Sigmoid colon (tissue), 6 donors: ENCODE measurements at regions not wholly inside any gene's neighbourhood (a gene's known extent, or its start where the extent isn't known, plus 50 kb on each side); places are given as distances from the start of the nearest gene placed in this dataset.

Source experiments
- DNase-seq: peaks from one replicate; pipeline ENCODE4 v3.0.0-alpha.2; 2019
- H3K27ac ChIP-seq, 4 donors: fragments of 200-600 bp; sonication (generic); one replicate each; pipeline ENCODE4 v1.5.1; 2016 to 2019; ENCODE audit warnings: mild to moderate bottlenecking in 1 of 4
- H3K27me3 ChIP-seq, 3 donors: fragments of 200-600 bp; sonication (generic); one replicate each; pipeline ENCODE4 v1.5.1; 2019; ENCODE audit warnings: mild to moderate bottlenecking in 1 of 3
- H3K36me3 ChIP-seq, 4 donors: fragments of 200-600 bp; sonication (generic); one replicate each; pipeline ENCODE4 v1.5.1; 2016 to 2019
- H3K4me1 ChIP-seq, 4 donors: fragments of 200-600 bp; sonication (generic); one replicate each; pipeline ENCODE4 v1.5.1; 2017 to 2019
- H3K4me3 ChIP-seq, 4 donors: fragments of 200-600 bp; sonication (generic); one replicate each; pipeline ENCODE4 v1.5.1; 2017 to 2019; ENCODE audit warnings: mild to moderate bottlenecking in 2 of 4, moderate library complexity in 1 of 4
- H3K9me3 ChIP-seq, 4 donors: fragments of 200-600 bp in 3 of 4; sonication (generic) in 3 of 4; one replicate each; pipeline versions ENCODE4 v1.5.1 to v1.6.1; 2013 to 2019
- EP300 ChIP-seq, 4 donors: sonication (generic); formaldehyde crosslinking; IDR thresholded peaks; one replicate each; pipeline ENCODE4 v1.6.1; 2017; ENCODE audit warnings: antibody characterized with exemption in 4 of 4
- POLR2A ChIP-seq, 2 donors: fragments of 450-650 bp; IDR thresholded peaks; one replicate each; pipeline ENCODE4 v1.6.1; 2016; ENCODE audit warnings: antibody characterized with exemption in 2 of 2, mild to moderate bottlenecking in 2 of 2, moderate library complexity in 2 of 2
- POLR2AphosphoS5 ChIP-seq, 4 donors: sonication (generic); formaldehyde crosslinking; IDR thresholded peaks; one replicate each; pipeline ENCODE4 v1.6.1; 2017; ENCODE audit warnings: antibody characterized with exemption in 4 of 4
- WGBS, 2 donors: extraction: QIAGEN DNeasy Blood & Tissue Kit; methylation state at CpG; one replicate each; pipeline ENCODE4 v1.1.7; 2013; 5-methylcytosine and 5-hydroxymethylcytosine counted together
- intact Hi-C: fragments of 100-400 bp; cut with DNase I; formaldehyde crosslinking; loops from one replicate; pipeline ENCODE4 v1.15.1; 2023
- TF ChIP-seq, protein P1 (sequence below), 4 experiments: fragments of 450-650 bp in 3 of 4; fragments of 200-600 bp in 1 of 4; IDR thresholded peaks; one replicate each; pipeline ENCODE4 v1.5.1; 2016 to 2019; ENCODE audit warnings: antibody characterized with exemption in 4 of 4, mild to moderate bottlenecking in 3 of 4, moderate library complexity in 2 of 4
- donor health status: healthy with polysubstance abuse.
- donor health status: healthy.

DNA sequence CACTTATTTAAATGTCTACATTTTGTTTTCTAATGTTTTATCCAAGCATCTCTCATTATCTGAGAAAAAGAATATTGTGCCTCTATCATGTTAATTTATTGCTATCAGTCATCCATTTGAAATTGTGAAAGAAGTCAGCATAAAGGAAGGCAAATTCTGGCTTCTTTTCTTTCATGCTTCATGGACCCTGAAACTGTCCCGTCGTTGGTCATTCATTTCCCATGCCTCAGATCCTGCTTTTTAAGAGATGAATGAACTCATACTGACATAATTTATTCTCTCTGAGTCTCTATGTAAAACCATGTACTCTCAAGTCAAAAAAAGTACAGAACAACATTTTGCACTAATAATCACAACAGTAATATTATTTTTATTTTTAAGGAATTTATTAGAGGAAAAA, 2512.0 kb downstream of the PCDH9 start:
- intact Hi-C loops: no loop called here
- DNase-seq: no peak
- 80 to 87% methylated on average over 2 of the region's 2 CpGs for WGBS, 2 donors
- Histone ChIP-seq H3K27ac (no peak overlapping the region), H3K36me3 (no peaks in the 10 kb centered on the region), H3K9me3 (no peaks in the 10 kb centered on the region), H3K4me1 (no peaks in the 10 kb centered on the region), H3K27me3 (no peaks in the 10 kb centered on the region), H3K4me3 (no peak overlapping the region)
- TF ChIP-seq, protein P1, sequence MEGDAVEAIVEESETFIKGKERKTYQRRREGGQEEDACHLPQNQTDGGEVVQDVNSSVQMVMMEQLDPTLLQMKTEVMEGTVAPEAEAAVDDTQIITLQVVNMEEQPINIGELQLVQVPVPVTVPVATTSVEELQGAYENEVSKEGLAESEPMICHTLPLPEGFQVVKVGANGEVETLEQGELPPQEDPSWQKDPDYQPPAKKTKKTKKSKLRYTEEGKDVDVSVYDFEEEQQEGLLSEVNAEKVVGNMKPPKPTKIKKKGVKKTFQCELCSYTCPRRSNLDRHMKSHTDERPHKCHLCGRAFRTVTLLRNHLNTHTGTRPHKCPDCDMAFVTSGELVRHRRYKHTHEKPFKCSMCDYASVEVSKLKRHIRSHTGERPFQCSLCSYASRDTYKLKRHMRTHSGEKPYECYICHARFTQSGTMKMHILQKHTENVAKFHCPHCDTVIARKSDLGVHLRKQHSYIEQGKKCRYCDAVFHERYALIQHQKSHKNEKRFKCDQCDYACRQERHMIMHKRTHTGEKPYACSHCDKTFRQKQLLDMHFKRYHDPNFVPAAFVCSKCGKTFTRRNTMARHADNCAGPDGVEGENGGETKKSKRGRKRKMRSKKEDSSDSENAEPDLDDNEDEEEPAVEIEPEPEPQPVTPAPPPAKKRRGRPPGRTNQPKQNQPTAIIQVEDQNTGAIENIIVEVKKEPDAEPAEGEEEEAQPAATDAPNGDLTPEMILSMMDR (IDR thresholded peaks at IDR 0.05): no peak
- TF ChIP-seq POLR2AphosphoS5 (IDR thresholded peaks at IDR 0.05): no peak
- no peak for TF ChIP-seq EP300 (IDR thresholded peaks at IDR 0.05)
- no peak for TF ChIP-seq POLR2A (IDR thresholded peaks at IDR 0.05)

DNA sequence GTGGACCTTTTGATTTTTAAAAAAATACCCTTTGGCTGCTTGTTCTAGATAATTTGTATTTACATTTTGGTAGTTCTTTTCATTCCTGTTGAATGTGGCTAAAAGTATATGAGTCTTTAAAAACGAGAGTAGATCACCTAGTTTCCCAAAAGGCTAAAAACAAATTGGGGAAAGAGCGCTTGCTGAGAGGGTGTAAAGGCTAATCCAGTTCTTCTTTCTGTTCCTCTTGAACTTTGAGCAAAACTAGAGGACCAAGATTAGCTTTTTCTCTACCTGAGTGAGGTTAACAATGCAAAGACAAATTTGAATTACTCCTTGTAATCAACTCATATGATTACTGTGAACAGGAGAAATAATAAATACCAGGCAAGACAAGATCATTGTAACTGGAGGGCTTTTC, 2513.2 kb downstream of the PCDH9 start:
- WGBS, 2 donors: 41 to 59% methylated on average over 2 of the region's 2 CpGs
- DNase-seq: no peak

GRCh38 chr13:64709079-64709478, 2521.1 kb downstream of the PCDH9 start:
- intact Hi-C loops: no loop called here
- no peak overlapping the region for H3K27ac ChIP-seq
- no peaks in the 10 kb centered on the region for H3K9me3 ChIP-seq
- WGBS, 2 donors: 52 to 54% methylated on average over 6 of the region's 6 CpGs
- TF ChIP-seq POLR2A (IDR thresholded peaks at IDR 0.05) (no peak), EP300 (IDR thresholded peaks at IDR 0.05) (no peak), POLR2AphosphoS5 (IDR thresholded peaks at IDR 0.05) (no peak)
- TF ChIP-seq, protein P1 (IDR thresholded peaks at IDR 0.05): no peak
- DNase-seq: no peak
- H3K27me3 ChIP-seq: no peaks in the 10 kb centered on the region
- no peaks in the 10 kb centered on the region for H3K36me3 ChIP-seq
- H3K4me3 ChIP-seq: no peak overlapping the region
- H3K4me1 ChIP-seq: no peaks in the 10 kb centered on the region

More for the DNA sequence above, 2513.2 kb downstream of the PCDH9 start:
- H3K36me3 ChIP-seq: no peaks in the 10 kb centered on the region
- no peak overlapping the region for H3K4me3 ChIP-seq
- TF ChIP-seq POLR2AphosphoS5 (IDR thresholded peaks at IDR 0.05): no peak
- TF ChIP-seq, protein P1 (IDR thresholded peaks at IDR 0.05): no peak
- TF ChIP-seq EP300 (IDR thresholded peaks at IDR 0.05): no peak
- TF ChIP-seq POLR2A (IDR thresholded peaks at IDR 0.05): no peak
- H3K4me1 ChIP-seq: no peaks in the 10 kb centered on the region
- no peak overlapping the region for H3K27ac ChIP-seq
- H3K9me3 ChIP-seq: no peaks in the 10 kb centered on the region
- intact Hi-C loops: no loop called here
- no peaks in the 10 kb centered on the region for H3K27me3 ChIP-seq

- no peak for DNase-seq
- intact Hi-C loops: no loop called here
- TF ChIP-seq EP300 (IDR thresholded peaks at IDR 0.05) (no peak), POLR2AphosphoS5 (IDR thresholded peaks at IDR 0.05) (no peak), POLR2A (IDR thresholded peaks at IDR 0.05) (no peak)
- TF ChIP-seq, protein P1 (IDR thresholded peaks at IDR 0.05): no peak
Observed at GRCh38 chr13:64704121-64704649, 2526.0 kb downstream of the PCDH9 start.

DNA sequence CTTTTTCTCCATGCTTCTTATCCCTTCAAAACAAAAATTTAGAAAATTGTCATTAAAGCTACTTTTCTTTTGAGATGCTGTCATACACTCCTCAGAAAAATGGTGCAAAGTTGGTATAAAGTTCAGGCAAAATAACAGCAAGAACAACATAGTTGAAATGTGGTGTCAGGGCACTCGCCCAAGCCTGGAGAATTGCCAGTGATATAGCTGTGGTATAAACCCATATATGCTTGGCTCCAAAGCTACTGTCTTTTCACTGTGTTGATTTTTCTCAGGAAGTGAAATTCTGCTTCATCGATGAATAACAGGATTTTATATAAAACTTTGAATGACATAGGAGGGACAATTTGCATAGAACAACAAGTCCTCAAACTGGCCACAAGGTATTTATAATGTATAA, 2532.9 kb downstream of the PCDH9 start:
- no peaks in the 10 kb centered on the region for H3K36me3 ChIP-seq
- DNase-seq: no peak
- no peaks in the 10 kb centered on the region for H3K4me1 ChIP-seq
- H3K4me3 ChIP-seq: no peak overlapping the region
- intact Hi-C loops: no loop called here
- H3K27me3 ChIP-seq: no peaks in the 10 kb centered on the region
- H3K9me3 ChIP-seq: no peaks in the 10 kb centered on the region
- H3K27ac ChIP-seq: no peak overlapping the region
- TF ChIP-seq POLR2A (IDR thresholded peaks at IDR 0.05) (no peak), POLR2AphosphoS5 (IDR thresholded peaks at IDR 0.05) (no peak), EP300 (IDR thresholded peaks at IDR 0.05) (no peak)
- TF ChIP-seq, protein P1 (IDR thresholded peaks at IDR 0.05): no peak
- WGBS, 2 donors: 67 to 71% methylated on average over 2 of the region's 2 CpGs

More at GRCh38 chr13:64704121-64704649, 2526.0 kb downstream of the PCDH9 start:
- 42 to 56% methylated on average over 6 of the region's 6 CpGs for WGBS, 2 donors
- no peak overlapping the region for H3K27ac ChIP-seq
- H3K36me3 ChIP-seq: no peaks in the 10 kb centered on the region
- no peaks in the 10 kb centered on the region for H3K4me1 ChIP-seq
- no peak overlapping the region for H3K4me3 ChIP-seq
- no peaks in the 10 kb centered on the region for H3K27me3 ChIP-seq
- no peaks in the 10 kb centered on the region for H3K9me3 ChIP-seq
